Thoracic aorta (tissue), 2 donors: ENCODE measurements at regions not wholly inside any gene's neighbourhood (a gene's known extent, or its start where the extent isn't known, plus 50 kb on each side); places are given as distances from the start of the nearest gene placed in this dataset.

ENCODE experiments used
- ATAC-seq: fragments of 150-250 bp; one replicate; pipeline ENCODE4 v1.8.0; 2017; ENCODE audit warnings: low read depth; ENCODE audit not compliant: insufficient number of reproducible peaks, low FRiP score
- DNase-seq: peaks from one replicate; pipeline ENCODE4 v3.0.0-alpha.2; 2020; ENCODE audit warnings: low spot score
- H3K27ac ChIP-seq, 2 donors: fragments of 200-600 bp; sonication (generic); 1 replicate in 1 of 2; 2 replicates in 1 of 2; pipeline ENCODE4 v1.5.1; 2016; ENCODE audit warnings: mild to moderate bottlenecking in 2 of 2, moderate library complexity in 2 of 2
- H3K27me3 ChIP-seq: fragments of 200-600 bp; sonication (generic); replicated peaks from 2 replicates; pipeline ENCODE4 v1.6.0; 2016; ENCODE audit warnings: mild to moderate bottlenecking; ENCODE audit not compliant: insufficient read depth
- H3K36me3 ChIP-seq: fragments of 200-600 bp; sonication (generic); one replicate; pipeline ENCODE4 v1.5.1; 2016
- H3K4me1 ChIP-seq, 2 donors: fragments of 200-600 bp; sonication (generic); 1 replicate in 1 of 2; 2 replicates in 1 of 2; pipeline versions ENCODE4 v1.5.1 to v1.6.0; 2016; ENCODE audit warnings: low read depth in 2 of 2, mild to moderate bottlenecking in 1 of 2; ENCODE audit not compliant: control insufficient read depth in 1 of 2
- H3K4me3 ChIP-seq: fragments of 200-600 bp; sonication (generic); 2 replicates; pipeline ENCODE4 v1.5.1; 2016; ENCODE audit warnings: mild to moderate bottlenecking
- H3K9me3 ChIP-seq: fragments of 200-600 bp; sonication (generic); 2 replicates; pipeline ENCODE4 v1.5.1; 2016
- TF ChIP-seq, protein P1 (sequence below): fragments of 200-600 bp; sonication (generic); IDR thresholded peaks from one replicate; pipeline ENCODE4 v1.5.1; 2019; ENCODE audit warnings: antibody characterized with exemption

- ATAC-seq (no peak), DNase-seq (no peak)
- H3K36me3 ChIP-seq: no peaks in the 10 kb centered on the region
- peaks cover 2% of the 10 kb centered on the region for H3K9me3 ChIP-seq
- H3K4me3 ChIP-seq: no peak overlapping the region
- H3K4me1 ChIP-seq: no peaks in the 10 kb centered on the region
- TF ChIP-seq, protein P1, sequence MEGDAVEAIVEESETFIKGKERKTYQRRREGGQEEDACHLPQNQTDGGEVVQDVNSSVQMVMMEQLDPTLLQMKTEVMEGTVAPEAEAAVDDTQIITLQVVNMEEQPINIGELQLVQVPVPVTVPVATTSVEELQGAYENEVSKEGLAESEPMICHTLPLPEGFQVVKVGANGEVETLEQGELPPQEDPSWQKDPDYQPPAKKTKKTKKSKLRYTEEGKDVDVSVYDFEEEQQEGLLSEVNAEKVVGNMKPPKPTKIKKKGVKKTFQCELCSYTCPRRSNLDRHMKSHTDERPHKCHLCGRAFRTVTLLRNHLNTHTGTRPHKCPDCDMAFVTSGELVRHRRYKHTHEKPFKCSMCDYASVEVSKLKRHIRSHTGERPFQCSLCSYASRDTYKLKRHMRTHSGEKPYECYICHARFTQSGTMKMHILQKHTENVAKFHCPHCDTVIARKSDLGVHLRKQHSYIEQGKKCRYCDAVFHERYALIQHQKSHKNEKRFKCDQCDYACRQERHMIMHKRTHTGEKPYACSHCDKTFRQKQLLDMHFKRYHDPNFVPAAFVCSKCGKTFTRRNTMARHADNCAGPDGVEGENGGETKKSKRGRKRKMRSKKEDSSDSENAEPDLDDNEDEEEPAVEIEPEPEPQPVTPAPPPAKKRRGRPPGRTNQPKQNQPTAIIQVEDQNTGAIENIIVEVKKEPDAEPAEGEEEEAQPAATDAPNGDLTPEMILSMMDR: no peak
- H3K27ac ChIP-seq: no peak overlapping the region
- no peaks in the 10 kb centered on the region for H3K27me3 ChIP-seq
Measured at GRCh38 chr21:38881131-38881530, 75.4 kb downstream of the ETS2 start.

GRCh38 chr21:38880577-38880966 lies 74.8 kb downstream of the ETS2 start:
- TF ChIP-seq, protein P1: no peak
- no peak overlapping the region for H3K27ac ChIP-seq
- H3K4me3 ChIP-seq: no peak overlapping the region
- ATAC-seq (no peak), DNase-seq (no peak)
- H3K9me3 ChIP-seq: peaks cover 2% of the 10 kb centered on the region
- no peaks in the 10 kb centered on the region for H3K4me1 ChIP-seq
- no peaks in the 10 kb centered on the region for H3K36me3 ChIP-seq
- H3K27me3 ChIP-seq: no peaks in the 10 kb centered on the region

DNA sequence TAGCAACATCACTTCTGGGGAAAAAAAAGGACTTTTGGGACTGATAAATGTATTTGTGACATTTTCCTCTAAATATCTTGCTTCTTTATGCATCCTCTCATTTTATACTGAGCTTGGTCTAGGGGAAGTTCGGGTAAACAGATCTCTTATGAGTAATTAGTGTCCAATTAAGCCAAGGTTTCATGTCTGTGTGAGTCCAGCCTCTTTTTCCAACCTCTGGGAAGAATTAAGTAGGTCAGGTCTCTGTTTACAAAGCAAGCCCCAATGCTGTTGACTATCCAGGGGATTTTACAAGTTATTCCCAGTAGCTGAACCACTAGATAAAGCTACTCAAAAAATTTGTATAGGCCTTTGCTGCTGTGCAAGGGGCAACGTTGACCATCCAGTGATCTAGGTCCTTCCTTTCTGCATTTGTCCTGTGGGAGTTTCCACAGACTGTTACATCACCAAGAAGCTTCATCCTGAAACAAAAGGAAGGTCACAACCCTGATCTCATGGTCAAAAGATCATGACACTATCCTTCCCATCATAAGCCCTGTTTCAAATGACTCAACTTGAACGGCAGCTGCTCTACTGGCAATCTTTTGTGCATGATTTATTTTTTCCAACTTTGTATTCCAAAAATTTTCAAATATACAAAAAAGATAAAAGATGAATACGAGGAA lies 74.3 kb downstream of the ETS2 start:
- Histone ChIP-seq H3K4me1 (no peaks in the 10 kb centered on the region), H3K9me3 (peaks cover 2% of the 10 kb centered on the region), H3K27me3 (no peaks in the 10 kb centered on the region), H3K27ac (no peak overlapping the region), H3K4me3 (no peak overlapping the region), H3K36me3 (no peaks in the 10 kb centered on the region)
- TF ChIP-seq, protein P1: no peak
- ATAC-seq (no peak), DNase-seq (no peak)

DNA sequence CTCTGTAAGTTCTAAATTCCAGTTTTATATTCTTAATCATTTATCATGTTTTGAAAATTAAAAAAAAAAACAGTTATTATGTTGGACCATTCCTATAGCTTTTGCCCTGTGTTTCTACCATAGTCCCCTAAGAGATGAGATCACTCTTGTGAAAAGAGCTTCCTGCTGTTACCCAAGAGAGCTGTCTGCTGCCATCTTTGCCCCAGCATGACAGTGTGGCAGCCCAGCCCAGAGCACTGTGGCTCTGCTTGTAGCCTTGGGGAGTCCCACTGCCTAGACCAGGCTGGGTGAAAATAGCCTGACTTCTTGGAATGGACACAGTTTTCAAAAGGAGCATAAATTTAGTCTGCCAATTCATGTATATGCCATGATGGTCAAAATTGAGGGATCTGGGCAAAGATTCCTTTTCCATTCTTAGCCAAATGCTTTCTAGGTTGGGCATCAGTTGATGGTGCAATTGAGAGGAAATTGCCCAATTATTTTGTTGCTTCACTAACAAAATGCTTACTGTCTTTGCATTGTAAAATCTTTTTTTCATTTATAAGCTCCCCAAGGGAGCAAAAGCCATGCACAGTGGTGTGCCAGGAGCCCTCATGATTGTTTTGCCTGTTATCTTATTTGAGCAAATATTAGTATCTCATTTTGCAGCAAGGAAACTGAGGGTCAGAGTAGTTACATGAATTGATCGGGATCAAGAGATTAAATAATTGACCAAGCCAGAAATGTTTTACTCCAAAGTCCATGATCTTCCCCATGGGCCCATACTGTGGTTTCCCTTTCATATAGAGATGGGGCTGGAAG lies 72.8 kb downstream of the ETS2 start:
- H3K27ac ChIP-seq: no peak overlapping the region
- DNase-seq (no peak), ATAC-seq (no peak)
- H3K36me3 ChIP-seq: no peaks in the 10 kb centered on the region
- H3K4me3 ChIP-seq: no peak overlapping the region
- no peaks in the 10 kb centered on the region for H3K27me3 ChIP-seq
- no peaks in the 10 kb centered on the region for H3K4me1 ChIP-seq
- TF ChIP-seq, protein P1: no peak
- H3K9me3 ChIP-seq: peaks cover 2% of the 10 kb centered on the region

- TF ChIP-seq, protein P1: no peak
- Histone ChIP-seq H3K4me3 (no peak overlapping the region), H3K27me3 (no peaks in the 10 kb centered on the region), H3K9me3 (peaks cover 2% of the 10 kb centered on the region), H3K4me1 (no peaks in the 10 kb centered on the region), H3K27ac (no peak overlapping the region), H3K36me3 (no peaks in the 10 kb centered on the region)
- DNase-seq: no peak
- no peak for ATAC-seq
Measured at GRCh38 chr21:38875694-38876492, 70.2 kb downstream of the ETS2 start.
